Natural killer cell treated with Interleukin-12 subunit alpha and Interleukin-12 subunit beta and Interleukin-15 and Interleukin-18, amount 100 ng/mL, for 72 hours (primary cell): ENCODE measurements at regions not wholly inside any gene's neighbourhood (a gene's known extent, or its start where the extent isn't known, plus 50 kb on each side); places are given as distances from the start of the nearest gene placed in this dataset.

Source experiments
- ATAC-seq, 2 donors: fragments of 150-1000 bp; cut with Tn5 transposase in 1 of 2; sonication (Bioruptor Pico), chemical (Tn5 transposase) in 1 of 2; 2 replicates each; pipeline ENCODE4 v1.10.0; 2021
- DNase-seq: peaks from one replicate; pipeline ENCODE4 v3.0.0; 2022; ENCODE audit warnings: low spot score
- H3K27ac Mint-ChIP-seq, 2 donors: 1 replicate in 1 of 2; 2 replicates in 1 of 2; pipeline ENCODE4 v1.8.0; 2022; ENCODE audit warnings: mixed read lengths in 2 of 2, mild to moderate bottlenecking in 1 of 2, moderate library complexity in 1 of 2
- H3K27me3 Mint-ChIP-seq, 2 donors: 1 replicate in 1 of 2; 2 replicates in 1 of 2; pipeline ENCODE4 v1.8.0; 2022; ENCODE audit warnings: mixed read lengths in 2 of 2
- H3K36me3 Mint-ChIP-seq: one replicate; pipeline ENCODE4 v1.8.0; 2022; ENCODE audit warnings: mixed read lengths
- H3K4me1 Mint-ChIP-seq, 2 donors: 1 replicate in 1 of 2; 2 replicates in 1 of 2; pipeline ENCODE4 v1.8.0; 2022; ENCODE audit warnings: low read depth in 2 of 2, mixed read lengths in 2 of 2, mild to moderate bottlenecking in 1 of 2
- H3K4me3 Mint-ChIP-seq: one replicate; pipeline ENCODE4 v1.8.0; 2022; ENCODE audit warnings: mixed read lengths
- H3K9me3 Mint-ChIP-seq: 2 replicates; pipeline ENCODE4 v1.8.0; 2022; ENCODE audit warnings: mixed read lengths

- DNase-seq (no peak), ATAC-seq (no peak)
- H3K27ac Mint-ChIP-seq: no peak overlapping the region
- H3K4me3 Mint-ChIP-seq: no peak overlapping the region
- H3K36me3 Mint-ChIP-seq: no peaks in the 10 kb centered on the region
- no peaks in the 10 kb centered on the region for H3K4me1 Mint-ChIP-seq
- H3K27me3 Mint-ChIP-seq: no peaks in the 10 kb centered on the region
- no peaks in the 10 kb centered on the region for H3K9me3 Mint-ChIP-seq
Observed at GRCh38 chr10:24000271-24000813, 208.6 kb upstream of the KIAA1217 start.

DNA sequence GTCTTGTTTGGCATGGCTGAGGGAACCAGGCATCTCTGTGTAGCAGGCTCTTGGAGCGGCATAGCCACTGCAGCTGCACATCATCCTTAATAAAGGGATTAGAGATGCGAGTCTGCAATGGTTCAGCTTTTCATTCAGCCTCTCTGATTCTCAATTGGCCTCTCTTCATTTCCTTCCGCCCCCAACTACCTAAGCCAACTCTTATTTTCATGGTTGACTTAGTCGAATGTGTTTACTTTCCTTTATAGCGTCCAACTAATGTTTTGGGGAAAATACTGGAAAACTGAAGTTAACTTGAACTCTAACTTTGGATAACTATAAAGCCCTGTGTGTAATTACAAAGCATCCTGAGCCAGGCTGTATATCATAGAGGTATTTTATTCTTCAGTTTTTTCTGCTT lies 202.2 kb upstream of the KIAA1217 start:
- no peaks in the 10 kb centered on the region for H3K27me3 Mint-ChIP-seq
- ATAC-seq: no peak

GRCh38 chr10:24007359-24007758 lies 201.6 kb upstream of the KIAA1217 start:
- Mint-ChIP-seq H3K27ac (no peak overlapping the region), H3K36me3 (no peaks in the 10 kb centered on the region), H3K4me1 (no peaks in the 10 kb centered on the region), H3K4me3 (no peak overlapping the region), H3K27me3 (no peaks in the 10 kb centered on the region), H3K9me3 (no peaks in the 10 kb centered on the region)
- ATAC-seq (no peak), DNase-seq (no peak)

More for the DNA sequence above, 202.2 kb upstream of the KIAA1217 start:
- no peaks in the 10 kb centered on the region for H3K36me3 Mint-ChIP-seq
- H3K4me1 Mint-ChIP-seq: no peaks in the 10 kb centered on the region
- H3K27ac Mint-ChIP-seq: no peak overlapping the region
- DNase-seq: no peak
- H3K9me3 Mint-ChIP-seq: no peaks in the 10 kb centered on the region
- no peak overlapping the region for H3K4me3 Mint-ChIP-seq

GRCh38 chr10:24008164-24009091 lies 200.5 kb upstream of the KIAA1217 start:
- no peak for DNase-seq
- H3K9me3 Mint-ChIP-seq: peaks cover under 1% of the 10 kb centered on the region
- H3K4me3 Mint-ChIP-seq: no peak overlapping the region
- ATAC-seq: no peak
- no peaks in the 10 kb centered on the region for H3K36me3 Mint-ChIP-seq
- H3K4me1 Mint-ChIP-seq: no peaks in the 10 kb centered on the region
- no peaks in the 10 kb centered on the region for H3K27me3 Mint-ChIP-seq
- H3K27ac Mint-ChIP-seq: no peak overlapping the region

- no peak for ATAC-seq
- DNase-seq: no peak
- Mint-ChIP-seq H3K4me3 (no peak overlapping the region), H3K36me3 (no peaks in the 10 kb centered on the region), H3K27me3 (no peaks in the 10 kb centered on the region), H3K9me3 (peaks cover 3% of the 10 kb centered on the region), H3K4me1 (no peaks in the 10 kb centered on the region), H3K27ac (no peak overlapping the region)
Observed at GRCh38 chr10:24009115-24009514, 199.8 kb upstream of the KIAA1217 start.

GRCh38 chr10:24009736-24010135 lies 199.2 kb upstream of the KIAA1217 start:
- Mint-ChIP-seq H3K9me3 (peaks cover 3% of the 10 kb centered on the region), H3K27ac (no peak overlapping the region), H3K4me1 (no peaks in the 10 kb centered on the region), H3K4me3 (no peak overlapping the region), H3K27me3 (no peaks in the 10 kb centered on the region), H3K36me3 (no peaks in the 10 kb centered on the region)
- ATAC-seq (no peak), DNase-seq (no peak)

GRCh38 chr10:24010436-24010970 lies 198.4 kb upstream of the KIAA1217 start:
- DNase-seq (no peak), ATAC-seq (no peak)
- H3K4me1 Mint-ChIP-seq: no peaks in the 10 kb centered on the region
- no peak overlapping the region for H3K27ac Mint-ChIP-seq
- no peaks in the 10 kb centered on the region for H3K36me3 Mint-ChIP-seq
- no peaks in the 10 kb centered on the region for H3K27me3 Mint-ChIP-seq
- no peak overlapping the region for H3K4me3 Mint-ChIP-seq
- H3K9me3 Mint-ChIP-seq: peaks cover 3% of the 10 kb centered on the region

GRCh38 chr10:24012249-24012803 lies 196.6 kb upstream of the KIAA1217 start:
- Mint-ChIP-seq H3K36me3 (no peaks in the 10 kb centered on the region), H3K27ac (no peak overlapping the region)

GRCh38 chr10:24027107-24027506 lies 181.8 kb upstream of the KIAA1217 start:
- H3K27ac Mint-ChIP-seq: no peak overlapping the region
- DNase-seq (no peak), ATAC-seq (no peak)
- no peaks in the 10 kb centered on the region for H3K4me1 Mint-ChIP-seq
- H3K9me3 Mint-ChIP-seq: peaks cover 4% of the 10 kb centered on the region
- no peaks in the 10 kb centered on the region for H3K27me3 Mint-ChIP-seq
- no peak overlapping the region for H3K4me3 Mint-ChIP-seq
- H3K36me3 Mint-ChIP-seq: no peaks in the 10 kb centered on the region

More at GRCh38 chr10:24012249-24012803, 196.6 kb upstream of the KIAA1217 start:
- Mint-ChIP-seq H3K4me1 (no peaks in the 10 kb centered on the region), H3K27me3 (no peaks in the 10 kb centered on the region), H3K4me3 (no peak overlapping the region), H3K9me3 (peaks cover 3% of the 10 kb centered on the region)
- ATAC-seq: no peak
- no peak for DNase-seq

- no peak for ATAC-seq
- Mint-ChIP-seq H3K4me1 (peaks cover 0 to 3% of the 10 kb centered on the region in 2 donors), H3K36me3 (no peaks in the 10 kb centered on the region), H3K9me3 (peaks cover 13% of the 10 kb centered on the region), H3K27me3 (no peaks in the 10 kb centered on the region), H3K4me3 (no peak overlapping the region), H3K27ac (no peak overlapping the region)
- DNase-seq: no peak
Observed at GRCh38 chr10:24034571-24034970, 174.4 kb upstream of the KIAA1217 start.

- ATAC-seq (no peak), DNase-seq (no peak)
Observed at GRCh38 chr10:24035761-24036160, 173.2 kb upstream of the KIAA1217 start.

GRCh38 chr10:24039315-24039714 lies 169.6 kb upstream of the KIAA1217 start:
- H3K36me3 Mint-ChIP-seq: no peaks in the 10 kb centered on the region
- no peaks in the 10 kb centered on the region for H3K27me3 Mint-ChIP-seq
- H3K4me3 Mint-ChIP-seq: no peak overlapping the region
- peaks cover 0 to 3% of the 10 kb centered on the region in 2 donors for H3K4me1 Mint-ChIP-seq
- no peak for DNase-seq
- H3K9me3 Mint-ChIP-seq: peaks cover 10% of the 10 kb centered on the region
- H3K27ac Mint-ChIP-seq: no peak overlapping the region
- ATAC-seq: no peak

More at GRCh38 chr10:24035761-24036160, 173.2 kb upstream of the KIAA1217 start:
- Mint-ChIP-seq H3K36me3 (no peaks in the 10 kb centered on the region), H3K9me3 (peaks cover 10% of the 10 kb centered on the region), H3K27me3 (no peaks in the 10 kb centered on the region), H3K27ac (no peak overlapping the region), H3K4me1 (peaks cover 0 to 3% of the 10 kb centered on the region in 2 donors), H3K4me3 (no peak overlapping the region)

GRCh38 chr10:24039897-24040296 lies 169.0 kb upstream of the KIAA1217 start:
- Mint-ChIP-seq H3K4me1 (peaks cover 0 to under 1% of the 10 kb centered on the region in 2 donors), H3K4me3 (no peak overlapping the region), H3K27me3 (no peaks in the 10 kb centered on the region), H3K9me3 (peaks cover 8% of the 10 kb centered on the region), H3K27ac (no peak overlapping the region), H3K36me3 (no peaks in the 10 kb centered on the region)
- no peak for ATAC-seq
- DNase-seq: peak; percentile 53

- Mint-ChIP-seq H3K4me1 (no peaks in the 10 kb centered on the region), H3K36me3 (no peaks in the 10 kb centered on the region), H3K27ac (no peak overlapping the region), H3K27me3 (no peaks in the 10 kb centered on the region), H3K9me3 (peaks cover 6% of the 10 kb centered on the region), H3K4me3 (no peak overlapping the region)
- ATAC-seq (no peak), DNase-seq (no peak)
Observed at GRCh38 chr10:24041034-24041433, 167.9 kb upstream of the KIAA1217 start.
